SK-N-SH treated with all-trans-retinoic acid at 6 μM for 48 hours (cell line): ENCODE measurements at regions not wholly inside any gene's neighbourhood (a gene's known extent, or its start where the extent isn't known, plus 50 kb on each side); places are given as distances from the start of the nearest gene placed in this dataset.
"Not testable (repeated sequence)": the region's sequence is repeated elsewhere in the genome, so short reads cannot be mapped to it uniquely, and the experiment has no call there.

Source experiments
- ATAC-seq: fragments of 200-7000 bp; cut with Tn5 transposase; 3 replicates; pipeline ENCODE4 v1.9.1; 2020; ENCODE audit warnings: mild to moderate bottlenecking, moderate library complexity
- ARNTL ChIP-seq: fragments of 450-650 bp; formaldehyde crosslinking; IDR thresholded peaks from 2 replicates; pipeline ENCODE4 v1.5.0; 2020; ENCODE audit warnings: low read depth, mild to moderate bottlenecking, moderate library complexity, borderline replicate concordance
- BACH2 ChIP-seq: fragments of 250-450 bp; sonication (Bioruptor Pico); IDR thresholded peaks from 2 replicates; pipeline ENCODE4 v1.9.0; 2021; ENCODE audit warnings: mild to moderate bottlenecking, borderline replicate concordance
- CREB5 ChIP-seq: fragments of 250-450 bp; sonication (Bioruptor Pico); IDR thresholded peaks from 2 replicates; pipeline ENCODE4 v1.5.1; 2020; ENCODE audit warnings: low read depth, mild to moderate bottlenecking, moderate library complexity
- CSDC2 ChIP-seq: fragments of 250-450 bp; sonication (Bioruptor Pico); IDR thresholded peaks from 2 replicates; pipeline ENCODE4 v1.5.0; 2020; ENCODE audit warnings: mild to moderate bottlenecking, moderate library complexity
- GLIS3 ChIP-seq: fragments of 250-450 bp; sonication (Bioruptor Pico); IDR thresholded peaks from 2 replicates; pipeline ENCODE4 v1.5.0; 2020; ENCODE audit warnings: mild to moderate bottlenecking, moderate library complexity
- ISL1 ChIP-seq: fragments of 250-450 bp; sonication (Bioruptor Pico); IDR thresholded peaks from 2 replicates; pipeline ENCODE4 v2.1.2; 2022; ENCODE audit warnings: mild to moderate bottlenecking, moderate library complexity
- OSR1 ChIP-seq: fragments of 250-450 bp; sonication (Bioruptor Pico); IDR thresholded peaks from 2 replicates; pipeline ENCODE4 v1.8.0; 2022; ENCODE audit warnings: moderate library complexity, mild to moderate bottlenecking, inconsistent platforms
- POU6F1 ChIP-seq: fragments of 250-450 bp; sonication (Bioruptor Pico); IDR thresholded peaks from 2 replicates; pipeline ENCODE4 v1.8.0; 2021; ENCODE audit warnings: low read depth, mild to moderate bottlenecking, moderate library complexity, borderline replicate concordance
- RARB ChIP-seq: fragments of 250-450 bp; sonication (Bioruptor Pico); IDR thresholded peaks from 2 replicates; pipeline ENCODE4 v1.8.0; 2021; ENCODE audit warnings: mild to moderate bottlenecking, moderate library complexity
- SNAI2 ChIP-seq: fragments of 250-450 bp; sonication (Bioruptor Pico); IDR thresholded peaks from 2 replicates; pipeline ENCODE4 v1.5.0; 2020; ENCODE audit warnings: mild to moderate bottlenecking, moderate library complexity
- TCF4 ChIP-seq: fragments of 250-450 bp; sonication (Bioruptor Pico); IDR thresholded peaks from 2 replicates; pipeline ENCODE4 v1.8.0; 2021; ENCODE audit warnings: mild to moderate bottlenecking, moderate library complexity, borderline replicate concordance
- TOX ChIP-seq: fragments of 250-450 bp; sonication (Bioruptor Pico); IDR thresholded peaks from 2 replicates; pipeline ENCODE4 v1.8.0; 2021; ENCODE audit warnings: mild to moderate bottlenecking, moderate library complexity, borderline replicate concordance
- ZC3H10 ChIP-seq: fragments of 250-450 bp; sonication (Bioruptor Pico); IDR thresholded peaks from 2 replicates; pipeline ENCODE4 v1.5.1; 2021; ENCODE audit warnings: mild to moderate bottlenecking, moderate library complexity
- ZFP3 ChIP-seq: fragments of 250-450 bp; sonication (Bioruptor Pico); IDR thresholded peaks from 2 replicates; pipeline ENCODE4 v1.5.0; 2020; ENCODE audit warnings: mild to moderate bottlenecking, moderate library complexity
- ZFP30 ChIP-seq: fragments of 450-650 bp; formaldehyde crosslinking; IDR thresholded peaks from 2 replicates; pipeline ENCODE4 v1.5.0; 2022; ENCODE audit warnings: mild to moderate bottlenecking, moderate library complexity
- ZNF70 ChIP-seq: fragments of 450-650 bp; formaldehyde crosslinking; IDR thresholded peaks from 2 replicates; pipeline ENCODE4 v1.5.0; 2020; ENCODE audit warnings: mild to moderate bottlenecking, moderate library complexity
- ZNF8 ChIP-seq: fragments of 450-650 bp; formaldehyde crosslinking; IDR thresholded peaks from 2 replicates; pipeline ENCODE4 v1.5.0; 2020; ENCODE audit warnings: mild to moderate bottlenecking, moderate library complexity
- TF ChIP-seq, protein P1 (sequence below): fragments of 250-450 bp; sonication (Bioruptor Pico); IDR thresholded peaks from 2 replicates; pipeline ENCODE4 v1.5.0; 2020; ENCODE audit warnings: mild to moderate bottlenecking, moderate library complexity
- TF ChIP-seq, protein P2 (sequence below): fragments of 250-450 bp; sonication (Bioruptor Pico); IDR thresholded peaks from 2 replicates; pipeline ENCODE4 v1.8.0; 2020; ENCODE audit warnings: mild to moderate bottlenecking, moderate library complexity, borderline replicate concordance
- TF ChIP-seq, protein P3 (sequence below): fragments of 250-450 bp; sonication (Bioruptor Pico); IDR thresholded peaks from 2 replicates; pipeline ENCODE4 v1.5.1; 2021; ENCODE audit warnings: mild to moderate bottlenecking, moderate library complexity

DNA sequence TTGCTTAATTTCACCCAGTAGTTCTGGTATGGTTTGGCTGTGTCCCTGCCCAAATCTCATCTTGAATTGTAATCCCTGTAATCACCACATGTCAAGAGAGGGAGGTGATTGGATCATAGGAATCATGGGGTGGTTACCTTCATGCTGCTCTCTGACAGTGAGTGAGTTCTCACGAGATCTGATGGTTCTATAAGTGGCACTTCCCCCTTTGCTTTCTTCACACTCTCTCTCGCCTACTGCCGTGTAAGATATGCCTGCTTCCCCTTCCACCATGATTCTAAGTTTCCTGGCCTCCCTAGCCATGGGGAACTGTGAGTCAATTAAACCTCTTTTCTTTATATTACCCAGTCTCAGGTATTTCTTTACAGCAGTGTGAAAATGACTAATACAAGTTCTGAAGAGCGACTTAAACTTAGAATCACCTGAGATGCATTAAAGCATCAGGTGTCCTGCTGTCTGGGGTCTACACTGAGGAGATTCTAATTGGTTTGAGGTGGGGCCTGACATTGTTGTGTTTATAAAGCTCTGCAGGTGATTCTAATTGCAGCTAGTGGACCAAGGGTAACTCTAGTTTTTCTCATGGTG is 82.1 kb upstream of the DTNBP1 start (continued):
- TF ChIP-seq, protein P1, sequence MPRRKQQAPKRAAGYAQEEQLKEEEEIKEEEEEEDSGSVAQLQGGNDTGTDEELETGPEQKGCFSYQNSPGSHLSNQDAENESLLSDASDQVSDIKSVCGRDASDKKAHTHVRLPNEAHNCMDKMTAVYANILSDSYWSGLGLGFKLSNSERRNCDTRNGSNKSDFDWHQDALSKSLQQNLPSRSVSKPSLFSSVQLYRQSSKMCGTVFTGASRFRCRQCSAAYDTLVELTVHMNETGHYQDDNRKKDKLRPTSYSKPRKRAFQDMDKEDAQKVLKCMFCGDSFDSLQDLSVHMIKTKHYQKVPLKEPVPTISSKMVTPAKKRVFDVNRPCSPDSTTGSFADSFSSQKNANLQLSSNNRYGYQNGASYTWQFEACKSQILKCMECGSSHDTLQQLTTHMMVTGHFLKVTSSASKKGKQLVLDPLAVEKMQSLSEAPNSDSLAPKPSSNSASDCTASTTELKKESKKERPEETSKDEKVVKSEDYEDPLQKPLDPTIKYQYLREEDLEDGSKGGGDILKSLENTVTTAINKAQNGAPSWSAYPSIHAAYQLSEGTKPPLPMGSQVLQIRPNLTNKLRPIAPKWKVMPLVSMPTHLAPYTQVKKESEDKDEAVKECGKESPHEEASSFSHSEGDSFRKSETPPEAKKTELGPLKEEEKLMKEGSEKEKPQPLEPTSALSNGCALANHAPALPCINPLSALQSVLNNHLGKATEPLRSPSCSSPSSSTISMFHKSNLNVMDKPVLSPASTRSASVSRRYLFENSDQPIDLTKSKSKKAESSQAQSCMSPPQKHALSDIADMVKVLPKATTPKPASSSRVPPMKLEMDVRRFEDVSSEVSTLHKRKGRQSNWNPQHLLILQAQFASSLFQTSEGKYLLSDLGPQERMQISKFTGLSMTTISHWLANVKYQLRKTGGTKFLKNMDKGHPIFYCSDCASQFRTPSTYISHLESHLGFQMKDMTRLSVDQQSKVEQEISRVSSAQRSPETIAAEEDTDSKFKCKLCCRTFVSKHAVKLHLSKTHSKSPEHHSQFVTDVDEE (CRISPR knock-in tag), result no peak
- no peak for TF ChIP-seq ZC3H10 (CRISPR knock-in tag)
- TF ChIP-seq ZFP30, result no peak

DNA sequence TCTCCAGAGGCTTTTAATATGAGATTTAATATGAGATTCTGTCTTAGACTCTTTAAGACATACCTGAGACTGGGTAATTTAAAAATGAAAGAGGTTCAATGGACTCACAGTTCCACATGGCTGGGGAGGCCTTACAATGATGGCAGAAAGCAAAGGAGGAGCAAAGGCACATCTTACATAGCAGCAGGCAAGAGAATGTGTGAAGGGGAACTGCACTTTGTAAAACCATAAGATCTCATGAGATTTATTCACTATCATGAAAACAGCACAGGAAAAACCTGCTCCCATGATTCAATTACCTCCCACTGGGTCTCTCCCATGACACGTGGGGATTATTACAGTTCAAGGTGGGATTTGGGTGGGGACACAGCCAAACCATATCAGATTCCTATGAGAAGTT is 79.2 kb upstream of the DTNBP1 start:
- not testable (repeated sequence) for ATAC-seq

- ATAC-seq, result no peak
- TF ChIP-seq ZNF70 (CRISPR knock-in tag) (no peak), ISL1 (no peak), ZFP3 (CRISPR knock-in tag) (no peak), ARNTL (no peak), ZC3H10 (CRISPR knock-in tag) (no peak), POU6F1 (CRISPR knock-in tag) (no peak), ZNF8 (CRISPR knock-in tag) (no peak), TOX (CRISPR knock-in tag) (no peak), TCF4 (CRISPR knock-in tag) (no peak), CSDC2 (CRISPR knock-in tag) (no peak), CREB5 (CRISPR knock-in tag) (no peak)
- TF ChIP-seq, protein P1 (CRISPR knock-in tag), result no peak
- TF ChIP-seq, protein P2, sequence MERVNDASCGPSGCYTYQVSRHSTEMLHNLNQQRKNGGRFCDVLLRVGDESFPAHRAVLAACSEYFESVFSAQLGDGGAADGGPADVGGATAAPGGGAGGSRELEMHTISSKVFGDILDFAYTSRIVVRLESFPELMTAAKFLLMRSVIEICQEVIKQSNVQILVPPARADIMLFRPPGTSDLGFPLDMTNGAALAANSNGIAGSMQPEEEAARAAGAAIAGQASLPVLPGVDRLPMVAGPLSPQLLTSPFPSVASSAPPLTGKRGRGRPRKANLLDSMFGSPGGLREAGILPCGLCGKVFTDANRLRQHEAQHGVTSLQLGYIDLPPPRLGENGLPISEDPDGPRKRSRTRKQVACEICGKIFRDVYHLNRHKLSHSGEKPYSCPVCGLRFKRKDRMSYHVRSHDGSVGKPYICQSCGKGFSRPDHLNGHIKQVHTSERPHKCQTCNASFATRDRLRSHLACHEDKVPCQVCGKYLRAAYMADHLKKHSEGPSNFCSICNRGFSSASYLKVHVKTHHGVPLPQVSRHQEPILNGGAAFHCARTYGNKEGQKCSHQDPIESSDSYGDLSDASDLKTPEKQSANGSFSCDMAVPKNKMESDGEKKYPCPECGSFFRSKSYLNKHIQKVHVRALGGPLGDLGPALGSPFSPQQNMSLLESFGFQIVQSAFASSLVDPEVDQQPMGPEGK (CRISPR knock-in tag), result no peak
Measured at GRCh38 chr6:15741405-15741804, 78.6 kb upstream of the DTNBP1 start.

GRCh38 chr6:15739867-15740266 is 77.0 kb upstream of the DTNBP1 start:
- no peak for ATAC-seq
- TF ChIP-seq TOX (CRISPR knock-in tag) (no peak), CREB5 (CRISPR knock-in tag) (no peak), TCF4 (CRISPR knock-in tag) (no peak), ISL1 (no peak), ZC3H10 (CRISPR knock-in tag) (no peak), SNAI2 (CRISPR knock-in tag) (no peak), OSR1 (no peak), BACH2 (no peak), GLIS3 (CRISPR knock-in tag) (no peak), RARB (CRISPR knock-in tag) (no peak), POU6F1 (CRISPR knock-in tag) (no peak), ZFP3 (CRISPR knock-in tag) (no peak), ZNF70 (CRISPR knock-in tag) (no peak)
- TF ChIP-seq, protein P3, sequence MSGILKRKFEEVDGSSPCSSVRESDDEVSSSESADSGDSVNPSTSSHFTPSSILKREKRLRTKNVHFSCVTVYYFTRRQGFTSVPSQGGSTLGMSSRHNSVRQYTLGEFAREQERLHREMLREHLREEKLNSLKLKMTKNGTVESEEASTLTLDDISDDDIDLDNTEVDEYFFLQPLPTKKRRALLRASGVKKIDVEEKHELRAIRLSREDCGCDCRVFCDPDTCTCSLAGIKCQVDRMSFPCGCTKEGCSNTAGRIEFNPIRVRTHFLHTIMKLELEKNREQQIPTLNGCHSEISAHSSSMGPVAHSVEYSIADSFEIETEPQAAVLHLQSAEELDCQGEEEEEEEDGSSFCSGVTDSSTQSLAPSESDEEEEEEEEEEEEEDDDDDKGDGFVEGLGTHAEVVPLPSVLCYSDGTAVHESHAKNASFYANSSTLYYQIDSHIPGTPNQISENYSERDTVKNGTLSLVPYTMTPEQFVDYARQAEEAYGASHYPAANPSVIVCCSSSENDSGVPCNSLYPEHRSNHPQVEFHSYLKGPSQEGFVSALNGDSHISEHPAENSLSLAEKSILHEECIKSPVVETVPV (CRISPR knock-in tag), result no peak
